GM19468 (cell line): ENCODE measurements at regions not wholly inside any gene's neighbourhood (a gene's known extent, or its start where the extent isn't known, plus 50 kb on each side); places are given as distances from the start of the nearest gene placed in this dataset.

Source experiments
- ATAC-seq: cut with Tn5 transposase; IDR thresholded peaks from one replicate; pipeline ENCODE4 v1.9.1; 2021; ENCODE audit warnings: mild to moderate bottlenecking, moderate library complexity, moderate number of reproducible peaks; ENCODE audit not compliant: unreplicated experiment; ENCODE audit errors: extremely low read depth

DNA sequence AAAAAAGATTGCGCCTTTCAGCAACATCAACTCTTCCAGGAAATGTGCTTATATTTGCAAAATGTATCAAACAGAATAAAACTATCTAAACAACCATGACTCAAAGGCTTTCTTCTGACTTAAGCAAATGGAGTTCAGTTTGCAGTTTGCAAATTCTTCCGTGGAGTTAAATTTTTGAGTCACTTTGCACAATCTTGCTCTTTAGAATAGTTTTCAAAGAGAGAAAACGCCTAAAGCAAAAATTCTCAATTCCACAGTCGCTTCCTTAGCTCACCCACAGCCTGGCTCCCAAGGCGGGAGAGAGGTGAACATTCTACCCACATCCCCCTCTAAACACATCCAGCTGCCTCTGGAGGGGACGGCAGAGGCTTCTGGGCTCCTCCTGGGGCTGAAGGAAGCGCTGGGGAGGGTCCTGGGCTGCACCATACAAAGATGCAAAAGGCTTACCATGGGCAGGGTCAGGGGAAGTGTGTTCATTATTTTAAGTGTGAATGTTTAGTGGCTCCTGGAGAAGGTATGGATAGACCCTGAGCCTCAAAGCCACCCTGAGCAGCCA is 1487.3 kb downstream of the TBC1D22A start:
- no peak for ATAC-seq

GRCh38 chr22:48248901-48249455 is 1486.5 kb downstream of the TBC1D22A start:
- ATAC-seq: no peak

DNA sequence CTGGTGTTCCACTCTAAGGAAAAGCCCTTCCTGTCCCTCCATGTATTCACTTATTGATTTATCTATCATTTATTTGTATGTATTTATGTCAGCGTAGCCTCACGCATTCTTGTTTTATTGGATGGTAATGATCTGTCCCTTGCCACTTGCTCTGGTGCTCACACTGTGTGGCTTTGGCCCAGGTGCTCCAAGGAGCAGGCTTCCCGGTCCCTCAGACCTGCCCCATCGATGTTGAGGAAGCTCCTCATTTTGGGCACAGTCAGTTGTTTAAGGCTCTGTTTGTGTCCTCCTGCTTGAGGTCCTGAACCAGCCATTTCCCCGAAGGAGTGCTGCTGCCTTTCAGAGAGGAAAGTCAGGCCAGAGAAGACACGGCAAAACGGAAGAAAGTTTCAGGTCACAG is 1485.4 kb downstream of the TBC1D22A start:
- no peak for ATAC-seq

GRCh38 chr22:48245196-48245485 is 1482.7 kb downstream of the TBC1D22A start:
- ATAC-seq: no peak

GRCh38 chr22:48244388-48245195 is 1482.1 kb downstream of the TBC1D22A start:
- ATAC-seq: no peak

DNA sequence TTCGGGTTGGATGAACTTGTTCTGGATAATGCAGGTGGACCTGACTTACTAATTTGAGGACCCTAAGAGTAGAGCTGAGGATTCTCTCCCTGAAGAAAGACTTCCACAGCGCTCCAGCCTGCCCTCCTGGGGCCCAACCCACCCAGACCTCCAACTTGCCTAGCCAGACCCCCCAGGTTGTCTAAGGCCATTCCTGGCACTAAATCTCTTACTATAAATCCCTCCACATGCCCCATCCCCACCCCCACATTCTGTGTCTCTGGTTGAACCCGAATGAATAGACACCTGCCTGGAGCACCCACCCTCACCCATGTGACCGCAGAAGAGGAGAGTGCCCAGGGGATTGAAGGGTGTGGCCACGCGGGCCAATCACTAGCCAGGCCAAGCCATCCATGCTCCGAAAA is 1480.0 kb downstream of the TBC1D22A start:
- ATAC-seq: no peak

DNA sequence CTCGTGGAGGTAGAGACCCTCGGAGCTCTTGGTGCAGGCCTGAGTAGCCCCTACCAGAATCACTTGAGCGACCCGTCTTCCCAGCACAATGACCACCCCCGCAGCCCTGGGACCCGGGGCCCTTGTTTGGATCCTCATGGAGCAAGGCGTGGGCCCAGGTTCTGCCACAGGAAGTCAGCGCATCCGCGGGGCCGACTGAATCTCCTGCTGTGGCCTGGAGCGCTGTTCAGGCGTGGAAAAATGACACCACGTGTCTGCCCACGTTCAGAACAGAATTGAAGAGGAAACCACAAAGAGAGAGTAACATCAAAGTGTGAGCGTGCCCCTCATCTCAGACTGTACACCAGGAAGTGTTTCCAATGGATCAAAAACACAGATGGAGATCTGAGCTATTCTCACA is 1479.2 kb downstream of the TBC1D22A start:
- no peak for ATAC-seq

DNA sequence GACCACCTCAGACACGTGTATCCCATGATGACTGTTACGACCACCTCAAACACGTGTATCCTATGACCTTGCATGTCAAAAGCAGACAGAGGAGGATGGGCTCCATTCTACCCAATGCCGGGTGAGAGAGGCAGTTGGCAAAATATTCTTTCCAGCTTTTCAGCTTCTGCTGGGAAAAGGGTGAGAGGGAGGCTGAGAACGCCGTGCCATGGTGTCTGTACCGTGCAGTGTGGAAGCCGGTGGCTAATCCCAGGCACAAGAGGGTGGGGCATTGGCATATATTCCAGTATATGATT is 1478.4 kb downstream of the TBC1D22A start:
- ATAC-seq: no peak

DNA sequence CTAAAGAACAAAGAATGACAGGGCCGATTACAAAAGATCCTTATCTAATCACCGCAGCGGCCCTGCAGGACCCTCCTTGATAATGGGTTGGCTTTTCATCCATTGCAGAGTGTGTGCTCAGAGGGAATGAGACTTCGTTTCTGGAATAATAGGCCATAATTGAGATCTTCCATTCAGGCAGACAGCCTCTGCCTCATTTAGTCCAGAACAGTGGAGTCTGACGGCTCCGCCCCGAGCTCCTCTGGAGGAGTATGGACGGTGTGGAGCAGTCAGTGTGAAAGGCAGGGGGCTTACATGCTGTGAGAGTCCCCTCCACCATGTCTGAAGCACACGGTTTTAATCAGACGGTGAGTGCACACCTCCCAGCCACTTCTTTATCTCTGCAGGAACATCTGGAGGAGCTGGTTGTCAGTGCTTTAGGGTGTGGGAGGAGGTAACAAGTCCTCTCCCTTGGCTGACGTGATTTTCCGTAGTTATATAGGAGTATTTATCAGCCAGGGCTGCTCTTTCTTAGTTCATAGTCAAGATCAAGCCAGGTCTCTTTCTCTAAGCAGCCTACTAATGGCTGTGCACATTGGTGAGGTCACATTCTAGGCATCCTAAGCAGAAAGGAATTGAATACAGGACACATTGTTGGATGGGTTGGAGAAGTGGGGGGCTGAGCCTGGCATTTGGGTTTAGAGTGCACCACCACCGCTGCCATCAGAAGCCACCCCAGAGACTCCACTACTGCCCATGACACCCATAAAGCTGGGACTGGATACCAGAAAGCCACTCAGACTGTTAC is 1477.9 kb downstream of the TBC1D22A start:
- no peak for ATAC-seq

DNA sequence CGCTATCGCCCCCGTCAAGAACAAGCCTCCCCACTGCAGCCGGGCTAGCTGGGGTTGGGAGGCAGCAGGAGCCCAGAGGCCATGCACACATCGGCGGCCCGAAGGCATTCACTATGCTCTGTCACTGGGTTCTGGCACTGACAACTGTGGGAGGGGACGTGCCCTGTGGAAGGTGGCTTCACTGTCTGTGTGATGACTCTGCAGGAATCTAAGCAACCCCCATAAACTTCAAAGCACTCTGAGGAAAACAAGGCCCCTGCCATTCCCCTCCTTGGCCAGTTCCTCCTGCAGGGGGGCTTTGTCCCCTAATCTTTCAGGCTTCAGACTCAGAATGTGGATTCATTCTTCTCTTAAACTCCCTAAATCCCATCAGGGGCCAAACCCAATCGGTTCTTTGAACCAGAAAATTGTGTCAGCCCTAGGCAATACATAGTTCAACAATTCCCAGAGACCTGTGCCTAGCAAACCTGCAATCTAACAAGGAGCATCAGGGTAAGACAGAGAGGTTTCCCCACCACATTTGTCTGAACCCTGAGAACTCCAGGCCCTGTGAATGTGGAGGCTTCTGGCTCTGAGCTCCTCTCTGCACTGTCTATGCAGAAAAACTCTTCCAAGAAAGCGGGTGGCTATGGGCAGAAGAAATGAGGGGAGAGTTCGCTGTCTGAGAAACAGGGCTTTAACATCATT is 1477.2 kb downstream of the TBC1D22A start:
- ATAC-seq: no peak

DNA sequence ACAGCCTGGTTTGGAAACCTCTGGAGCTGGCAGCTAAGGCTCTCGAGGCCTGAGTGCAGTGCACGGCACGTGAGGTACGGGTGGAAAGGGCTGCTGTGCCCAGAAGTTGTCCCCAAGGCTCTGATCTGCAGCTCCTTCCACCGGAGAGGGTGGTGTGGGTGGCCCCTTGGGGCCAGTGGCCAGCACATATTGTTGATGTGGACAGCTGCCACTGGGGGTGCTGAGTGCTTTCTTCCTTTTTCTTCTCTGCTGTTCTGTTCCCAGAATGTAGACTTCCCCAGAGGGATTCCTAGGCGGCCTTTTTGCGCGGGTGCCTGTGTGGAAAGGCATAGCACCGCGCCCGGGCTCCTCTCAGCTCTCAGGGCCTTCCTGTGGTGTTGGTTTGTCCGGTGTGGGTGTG is 1476.5 kb downstream of the TBC1D22A start:
- ATAC-seq: no peak

- ATAC-seq: no peak
Observed at GRCh38 chr22:48238284-48238915, 1476.0 kb downstream of the TBC1D22A start.

GRCh38 chr22:48237466-48238283 is 1475.2 kb downstream of the TBC1D22A start:
- no peak for ATAC-seq

DNA sequence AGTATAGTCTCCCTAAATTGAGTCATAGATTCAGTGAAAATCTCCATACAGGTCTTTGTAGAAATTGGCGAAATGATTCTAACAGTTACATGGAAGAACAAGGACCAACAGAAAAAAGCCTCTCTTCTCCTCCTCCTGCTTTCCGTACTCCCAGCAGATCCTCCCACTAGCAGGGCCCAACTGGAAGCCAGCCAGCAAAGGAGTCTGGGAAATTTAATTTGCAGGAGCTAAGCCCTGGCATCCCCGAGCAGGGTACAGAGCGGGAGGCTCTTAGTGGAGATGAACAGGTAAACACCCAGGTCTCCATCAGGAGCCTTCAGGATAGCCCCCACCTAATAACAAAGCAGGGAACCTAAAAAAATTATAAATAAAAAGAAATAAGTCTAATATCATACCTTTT is 1473.8 kb downstream of the TBC1D22A start:
- no peak for ATAC-seq

DNA sequence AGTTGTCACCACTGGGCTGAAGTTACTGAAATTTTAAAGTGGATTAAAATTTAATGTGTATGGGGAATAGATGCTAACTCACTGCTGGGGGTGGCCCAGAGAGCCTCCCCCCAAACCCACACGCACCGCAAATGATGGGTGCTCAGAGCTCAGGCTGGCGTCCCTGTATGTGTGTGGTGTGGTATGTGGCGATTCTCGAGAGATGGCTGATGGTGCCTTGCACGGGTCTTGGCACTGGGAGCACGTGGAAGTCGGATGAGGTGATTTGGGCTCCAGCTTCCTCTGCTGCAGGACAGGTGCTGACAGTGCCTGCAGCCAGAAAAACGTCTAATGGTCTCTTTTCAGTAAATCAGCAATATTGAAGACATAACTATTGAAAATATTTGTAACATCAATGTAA is 1473.3 kb downstream of the TBC1D22A start:
- no peak for ATAC-seq

DNA sequence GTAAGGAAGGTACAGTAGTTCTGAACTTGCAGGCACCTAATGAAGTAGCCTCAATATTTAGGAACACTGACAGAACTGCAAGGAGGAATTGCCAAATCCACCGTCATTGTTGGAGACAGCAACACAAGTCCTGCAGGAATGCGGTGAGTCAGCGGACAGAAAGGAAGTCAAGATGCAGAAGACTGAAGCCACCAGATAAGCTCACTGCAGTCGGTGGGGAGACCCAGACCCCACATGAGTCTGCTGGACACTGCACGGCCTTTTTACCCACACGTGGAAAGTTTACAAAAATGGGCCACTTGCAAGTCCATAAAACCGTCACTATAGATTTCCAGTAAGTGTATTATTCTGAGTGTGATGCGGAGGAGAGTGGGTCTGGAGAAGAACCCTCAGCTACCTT is 1471.6 kb downstream of the TBC1D22A start:
- no peak for ATAC-seq

DNA sequence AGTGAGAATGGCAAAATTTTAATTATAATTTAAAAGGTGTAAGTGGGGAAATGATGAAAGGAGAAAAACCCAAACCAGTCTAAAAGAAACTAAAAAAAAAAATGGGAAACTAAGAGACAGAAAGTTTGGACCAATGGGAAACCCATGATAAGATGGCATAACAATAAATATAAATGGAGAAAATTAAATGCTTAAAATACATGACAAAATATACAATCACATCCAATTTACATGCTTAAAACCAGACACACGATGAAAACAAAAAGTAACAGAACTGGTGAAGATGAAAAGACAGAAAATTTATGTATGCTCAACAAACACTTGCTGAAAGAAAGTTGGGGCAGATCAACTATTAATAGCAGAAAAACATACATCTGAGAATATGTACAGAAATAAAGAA is 1471.1 kb downstream of the TBC1D22A start:
- ATAC-seq: no peak

- no peak for ATAC-seq
Observed at GRCh38 chr22:48228468-48228867, 1466.0 kb downstream of the TBC1D22A start.

- no peak for ATAC-seq
Observed at GRCh38 chr22:48227341-48228018, 1465.0 kb downstream of the TBC1D22A start.
